CD4-positive, alpha-beta T cell treated with Interleukin-4 for 1 hour (primary cell): ENCODE measurements at regions not wholly inside any gene's neighbourhood (a gene's known extent, or its start where the extent isn't known, plus 50 kb on each side); places are given as distances from the start of the nearest gene placed in this dataset.
A peak's percentile ranks its signal among the peaks of the same experiment; 100 is the strongest.

ENCODE experiments used
- DNase-seq, 2 donors: peaks; one replicate each; pipeline ENCODE4 v3.0.0-alpha.2; 2020 to 2022

GRCh38 chr16:74030000-74030706 lies 266.5 kb upstream of the PSMD7 start:
- no peak for DNase-seq

- no peak for DNase-seq
These were observed 267.4 kb upstream of the PSMD7 start for GRCh38 chr16:74029115-74029792.

GRCh38 chr16:74026373-74027281 lies 270.0 kb upstream of the PSMD7 start:
- DNase-seq: no peak

GRCh38 chr16:74024953-74025352 lies 271.7 kb upstream of the PSMD7 start:
- DNase-seq: no peak

GRCh38 chr16:74020095-74020670 lies 276.4 kb upstream of the PSMD7 start:
- no peak for DNase-seq

GRCh38 chr16:74019612-74020011 lies 277.0 kb upstream of the PSMD7 start:
- DNase-seq: no peak

- DNase-seq: no peak
These were observed 280.7 kb upstream of the PSMD7 start for GRCh38 chr16:74015953-74016352.

- DNase-seq: no peak
These were observed 297.9 kb upstream of the PSMD7 start for GRCh38 chr16:73998707-73999106.

- DNase-seq: no peak
These were observed 298.6 kb upstream of the PSMD7 start for GRCh38 chr16:73997971-73998370.

GRCh38 chr16:73997340-73997711 lies 299.3 kb upstream of the PSMD7 start:
- no peak for DNase-seq

GRCh38 chr16:73996624-73997339 lies 299.8 kb upstream of the PSMD7 start:
- no peak for DNase-seq

GRCh38 chr16:73993878-73994277 lies 302.7 kb upstream of the PSMD7 start:
- DNase-seq: no peak

- no peak for DNase-seq
These were observed 318.2 kb upstream of the PSMD7 start for GRCh38 chr16:73978407-73978784.

GRCh38 chr16:73976644-73977043 lies 320.0 kb upstream of the PSMD7 start:
- DNase-seq: no peak

- DNase-seq: no peak
These were observed 323.4 kb upstream of the PSMD7 start for GRCh38 chr16:73973174-73973573.

GRCh38 chr16:73966851-73967250 lies 329.8 kb upstream of the PSMD7 start:
- DNase-seq: no peak

GRCh38 chr16:73965591-73965990 lies 331.0 kb upstream of the PSMD7 start:
- DNase-seq: no peak

GRCh38 chr16:73956587-73957494 lies 339.8 kb upstream of the PSMD7 start:
- peak; percentile 14 for DNase-seq

- no peak for DNase-seq
These were observed 340.9 kb upstream of the PSMD7 start for GRCh38 chr16:73955702-73956101.

- DNase-seq: no peak
These were observed 341.4 kb upstream of the PSMD7 start for GRCh38 chr16:73955255-73955654.

- DNase-seq: no peak
These were observed 345.1 kb upstream of the PSMD7 start for GRCh38 chr16:73951481-73951880.
